Liver (tissue), 8 donors: ENCODE measurements at regions not wholly inside any gene's neighbourhood (a gene's known extent, or its start where the extent isn't known, plus 50 kb on each side); places are given as distances from the start of the nearest gene placed in this dataset.

Experiments
- DNase-seq: peaks from one replicate; pipeline ENCODE4 v3.0.0-alpha.2; 2017; ENCODE audit warnings: low spot score
- H3K27ac ChIP-seq, 2 donors: one replicate each; pipeline ENCODE4 v1.7.0; 2013; ENCODE audit warnings: inconsistent platforms in 2 of 2, low read length in 2 of 2, control low read depth in 1 of 2, low read depth in 1 of 2, mild to moderate bottlenecking in 1 of 2
- H3K27me3 ChIP-seq, 4 donors: one replicate each; pipeline versions ENCODE4 v1.6.1 to v1.7.0; 2013; ENCODE audit warnings: low read length in 3 of 4, inconsistent platforms in 1 of 4, mild to moderate bottlenecking in 1 of 4, moderate library complexity in 1 of 4; ENCODE audit not compliant: control insufficient read depth in 4 of 4, insufficient read depth in 4 of 4
- H3K36me3 ChIP-seq, 4 donors: one replicate each; pipeline versions ENCODE4 v1.6.1 to v1.7.0; 2013; ENCODE audit warnings: low read length in 3 of 4, mild to moderate bottlenecking in 3 of 4, low read depth in 1 of 4, moderate library complexity in 1 of 4; ENCODE audit not compliant: control insufficient read depth in 4 of 4, insufficient read depth in 3 of 4
- H3K4me1 ChIP-seq, 4 donors: one replicate each; pipeline versions ENCODE4 v1.6.1 to v1.7.0; 2013; ENCODE audit warnings: low read length in 3 of 4, mild to moderate bottlenecking in 3 of 4, moderate library complexity in 1 of 4; ENCODE audit not compliant: control insufficient read depth in 4 of 4, insufficient read depth in 4 of 4
- H3K4me3 ChIP-seq, 3 donors: one replicate each; pipeline versions ENCODE4 v1.6.1 to v1.7.0; 2013; ENCODE audit warnings: low read length in 3 of 3, control low read depth in 1 of 3, low read depth in 1 of 3, mild to moderate bottlenecking in 1 of 3
- H3K9ac ChIP-seq, 2 donors: one replicate each; pipeline ENCODE4 v1.7.0; 2013; ENCODE audit warnings: low read length in 2 of 2, mild to moderate bottlenecking in 2 of 2, moderate library complexity in 2 of 2, control low read depth in 1 of 2, low read depth in 1 of 2
- H3K9me3 ChIP-seq, 4 donors: one replicate each; pipeline versions ENCODE4 v1.6.1 to v1.7.0; 2013; ENCODE audit warnings: low read length in 3 of 4; ENCODE audit not compliant: control insufficient read depth in 4 of 4
- ATF3 ChIP-seq: IDR thresholded peaks from 2 replicates; pipeline ENCODE4 v1.6.1; 2016; ENCODE audit warnings: antibody characterized with exemption
- EGR1 ChIP-seq, 2 donors: IDR thresholded peaks; 2 replicates each; pipeline ENCODE4 v1.6.1; 2016 to 2018; ENCODE audit warnings: antibody characterized with exemption in 2 of 2, low read depth in 2 of 2
- HNF4A ChIP-seq, 2 donors: conservative IDR thresholded peaks; 2 replicates each; pipeline ENCODE4 v1.6.1; 2016; ENCODE audit warnings: antibody characterized with exemption in 2 of 2, mild to moderate bottlenecking in 2 of 2
- HNF4G ChIP-seq: IDR thresholded peaks from 2 replicates; pipeline ENCODE4 v1.6.1; 2016; ENCODE audit warnings: antibody characterized with exemption
- RAD21 ChIP-seq, 2 donors: IDR thresholded peaks; 2 replicates each; pipeline ENCODE4 v1.6.1; 2016; ENCODE audit warnings: antibody characterized with exemption in 2 of 2, mild to moderate bottlenecking in 2 of 2
- YY1 ChIP-seq: IDR thresholded peaks from 2 replicates; pipeline ENCODE4 v1.6.1; 2016; ENCODE audit warnings: antibody characterized with exemption, mild to moderate bottlenecking
- ZBTB33 ChIP-seq: IDR thresholded peaks from 2 replicates; pipeline ENCODE4 v1.6.1; 2016; ENCODE audit warnings: antibody characterized with exemption
- WGBS: extraction: QIAGEN DNeasy Blood & Tissue Kit; methylation state at CpG from one replicate; pipeline ENCODE4 v1.1.7; 2013; 5-methylcytosine and 5-hydroxymethylcytosine counted together
- TF ChIP-seq, protein P1 (sequence below): fragments of 150-350 bp; IDR thresholded peaks from 2 replicates; pipeline ENCODE4 v1.5.1; 2017; ENCODE audit warnings: improper control_type of control experiment, low read depth, low read length; ENCODE audit not compliant: missing input control
- donor health status: healthy.
- donor health status: healthy.
- donor health status: healthy.
- donor health status: healthy.
- donor health status: healthy.

DNA sequence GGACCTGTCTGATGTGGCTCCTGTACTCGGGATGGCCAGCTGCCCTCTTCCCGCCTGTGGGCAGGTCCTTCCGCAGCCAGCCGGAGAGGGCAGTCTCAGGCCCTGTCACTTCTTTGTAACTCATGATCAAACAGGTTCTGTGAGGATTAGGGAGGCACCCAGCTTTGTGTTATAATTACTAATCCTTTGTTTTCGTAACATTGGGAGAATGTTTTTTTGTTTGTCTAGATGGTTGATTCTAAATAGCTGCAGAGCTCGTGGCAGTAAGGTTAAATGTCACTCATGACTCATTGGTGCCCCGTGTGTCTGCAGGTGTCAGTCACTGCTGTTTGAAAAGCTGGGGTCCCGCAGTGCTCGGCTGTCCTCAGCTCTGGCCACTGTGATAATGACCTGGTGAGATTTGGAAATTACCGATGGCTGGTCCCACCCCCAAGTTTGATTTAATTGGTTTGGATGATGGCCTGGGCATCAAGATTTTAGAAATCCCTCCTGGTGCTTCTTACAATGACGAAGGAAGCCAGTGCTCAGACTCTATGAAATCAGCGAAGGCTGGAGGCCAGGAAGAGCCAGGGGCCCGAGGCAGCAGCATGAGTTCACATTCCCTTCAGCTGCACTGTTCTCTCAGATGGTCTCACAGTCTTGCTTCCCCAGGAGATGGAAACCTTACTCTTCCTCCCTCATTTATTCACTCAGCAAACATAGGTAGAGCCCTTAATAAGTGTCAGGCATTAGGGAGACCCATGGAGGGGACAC is 172.8 kb downstream of the VAPA start (continued):
- TF ChIP-seq ATF3, result no peak

GRCh38 chr18:10088734-10089133 is 174.9 kb downstream of the VAPA start:
- Histone ChIP-seq H3K36me3 (no peaks in the 10 kb centered on the region), H3K27ac (no peak overlapping the region), H3K9me3 (peaks cover 0 to 3% (median under 1%) of the 10 kb centered on the region in 4 donors), H3K4me1 (no peaks in the 10 kb centered on the region), H3K27me3 (no peaks in the 10 kb centered on the region), H3K4me3 (no peak overlapping the region), H3K9ac (no peak overlapping the region)
- DNase-seq, result no peak
- no peak for TF ChIP-seq ATF3
- no peak for TF ChIP-seq HNF4G
- TF ChIP-seq ZBTB33, result no peak
- no peak for TF ChIP-seq HNF4A (conservative IDR thresholded peaks at IDR 0.05)
- TF ChIP-seq RAD21 (IDR thresholded peaks at IDR 0.05), result no peak
- TF ChIP-seq, protein P1, sequence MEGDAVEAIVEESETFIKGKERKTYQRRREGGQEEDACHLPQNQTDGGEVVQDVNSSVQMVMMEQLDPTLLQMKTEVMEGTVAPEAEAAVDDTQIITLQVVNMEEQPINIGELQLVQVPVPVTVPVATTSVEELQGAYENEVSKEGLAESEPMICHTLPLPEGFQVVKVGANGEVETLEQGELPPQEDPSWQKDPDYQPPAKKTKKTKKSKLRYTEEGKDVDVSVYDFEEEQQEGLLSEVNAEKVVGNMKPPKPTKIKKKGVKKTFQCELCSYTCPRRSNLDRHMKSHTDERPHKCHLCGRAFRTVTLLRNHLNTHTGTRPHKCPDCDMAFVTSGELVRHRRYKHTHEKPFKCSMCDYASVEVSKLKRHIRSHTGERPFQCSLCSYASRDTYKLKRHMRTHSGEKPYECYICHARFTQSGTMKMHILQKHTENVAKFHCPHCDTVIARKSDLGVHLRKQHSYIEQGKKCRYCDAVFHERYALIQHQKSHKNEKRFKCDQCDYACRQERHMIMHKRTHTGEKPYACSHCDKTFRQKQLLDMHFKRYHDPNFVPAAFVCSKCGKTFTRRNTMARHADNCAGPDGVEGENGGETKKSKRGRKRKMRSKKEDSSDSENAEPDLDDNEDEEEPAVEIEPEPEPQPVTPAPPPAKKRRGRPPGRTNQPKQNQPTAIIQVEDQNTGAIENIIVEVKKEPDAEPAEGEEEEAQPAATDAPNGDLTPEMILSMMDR, result no peak
- 96% methylated on average over 3 of the region's 3 CpGs for WGBS

DNA sequence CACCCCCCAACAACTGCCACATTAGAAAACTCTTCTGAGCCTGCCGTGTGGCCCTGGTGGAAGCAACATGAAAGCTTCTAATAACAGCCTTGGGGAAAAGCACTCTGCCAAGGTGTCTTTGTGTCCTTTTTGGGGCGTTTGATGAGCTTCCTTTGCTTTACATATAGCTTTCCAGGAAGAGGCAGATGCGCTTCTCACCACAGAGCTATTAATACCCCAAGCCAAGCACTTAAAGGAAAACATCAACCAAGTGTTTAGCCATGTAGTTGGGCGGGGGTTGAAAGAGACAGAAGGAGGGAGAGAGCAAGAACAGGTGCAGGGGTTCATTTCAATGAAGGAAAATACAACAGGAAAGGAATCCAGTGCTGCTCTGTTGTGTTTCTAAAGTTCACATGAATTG is 176.1 kb downstream of the VAPA start:
- Histone ChIP-seq H3K9ac (no peak overlapping the region), H3K9me3 (no peaks in the 10 kb centered on the region), H3K27ac (no peak overlapping the region), H3K27me3 (no peaks in the 10 kb centered on the region), H3K4me3 (no peak overlapping the region), H3K36me3 (no peaks in the 10 kb centered on the region), H3K4me1 (no peaks in the 10 kb centered on the region)
- no peak for DNase-seq
- WGBS, result 57% methylated on average over 4 of the region's 4 CpGs
- TF ChIP-seq HNF4G (no peak), ZBTB33 (no peak), ATF3 (no peak), EGR1 (IDR thresholded peaks at IDR 0.05; ENCODE audit: low read depth in 2 of 2) (no peak), YY1 (no peak)
- TF ChIP-seq, protein P1, result no peak
